Medulla oblongata (tissue), 1 donor: ENCODE measurements at regions not wholly inside any gene's neighbourhood (a gene's known extent, or its start where the extent isn't known, plus 50 kb on each side); places are given as distances from the start of the nearest gene placed in this dataset.
"Not testable (repeated sequence)": the region's sequence is repeated elsewhere in the genome, so short reads cannot be mapped to it uniquely, and the experiment has no call there.

Experiments used
- DNase-seq: peaks from one replicate; pipeline ENCODE4 v3.0.0-alpha.2; 2015; ENCODE audit errors: extremely low spot score

DNA sequence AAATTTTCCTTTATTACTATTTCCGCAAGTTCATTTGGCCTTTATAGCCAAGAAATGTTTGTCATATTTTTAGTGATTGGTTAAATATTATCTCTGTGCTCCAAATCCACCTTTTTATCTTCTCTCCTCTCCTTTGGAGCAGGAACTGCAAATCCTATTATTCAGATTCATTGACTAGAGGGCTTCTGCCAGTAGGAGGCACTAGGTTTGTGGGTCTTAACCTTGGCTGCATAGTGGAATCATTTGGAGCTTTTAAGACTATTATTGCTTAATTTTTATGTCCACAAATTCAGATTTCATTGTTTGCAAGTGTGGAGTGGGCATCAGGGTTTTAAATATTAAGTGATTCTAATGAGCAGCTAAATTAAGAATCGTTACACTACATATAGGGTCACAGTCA, 75.3 kb upstream of the SYT10 start:
- no peak for DNase-seq

- DNase-seq = no peak
Observed at GRCh38 chr12:33519566-33519965, 79.9 kb upstream of the SYT10 start.

DNA sequence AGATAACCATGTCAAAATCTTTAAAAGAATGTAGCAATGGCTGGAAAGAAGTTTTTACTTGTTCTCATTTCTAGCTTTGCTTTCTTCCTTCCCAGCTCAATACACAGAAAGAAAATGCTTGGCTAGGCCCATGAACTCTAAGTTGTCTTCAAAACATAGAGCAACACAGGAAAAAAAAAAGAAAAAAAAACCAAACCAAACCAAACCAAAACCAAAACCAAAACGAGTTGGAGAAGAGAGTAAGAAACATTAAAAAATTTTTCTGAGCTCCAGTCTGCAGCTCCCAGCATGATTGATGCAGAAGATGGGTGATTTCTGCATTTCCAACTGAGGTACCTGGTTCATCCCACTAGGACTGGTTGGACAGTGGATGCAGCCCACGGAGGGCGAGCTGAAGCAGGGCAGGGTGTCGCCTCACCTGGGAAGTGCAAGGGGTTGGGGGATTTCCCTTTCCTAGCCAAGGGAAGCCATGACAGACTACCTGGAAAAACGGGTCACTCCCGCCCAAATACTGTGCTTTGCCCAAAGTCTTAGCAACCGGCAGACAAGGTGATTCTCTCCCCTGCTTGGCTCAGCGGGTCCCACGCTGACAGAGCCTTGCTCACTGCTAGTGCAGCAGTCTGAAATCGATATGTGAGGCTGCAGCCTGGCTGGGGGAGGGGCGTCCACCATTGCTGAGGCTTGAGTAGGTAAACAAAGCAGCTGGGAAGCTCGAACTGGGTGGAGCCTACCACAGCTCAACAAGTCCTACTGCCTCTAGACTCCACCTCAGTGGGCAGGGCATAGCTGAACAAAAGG, 81.1 kb upstream of the SYT10 start:
- DNase-seq = not testable (repeated sequence)

- DNase-seq = no peak
Observed at GRCh38 chr12:33529031-33529430, 89.4 kb upstream of the SYT10 start.

GRCh38 chr12:33529810-33530209, 90.2 kb upstream of the SYT10 start:
- no peak for DNase-seq

DNA sequence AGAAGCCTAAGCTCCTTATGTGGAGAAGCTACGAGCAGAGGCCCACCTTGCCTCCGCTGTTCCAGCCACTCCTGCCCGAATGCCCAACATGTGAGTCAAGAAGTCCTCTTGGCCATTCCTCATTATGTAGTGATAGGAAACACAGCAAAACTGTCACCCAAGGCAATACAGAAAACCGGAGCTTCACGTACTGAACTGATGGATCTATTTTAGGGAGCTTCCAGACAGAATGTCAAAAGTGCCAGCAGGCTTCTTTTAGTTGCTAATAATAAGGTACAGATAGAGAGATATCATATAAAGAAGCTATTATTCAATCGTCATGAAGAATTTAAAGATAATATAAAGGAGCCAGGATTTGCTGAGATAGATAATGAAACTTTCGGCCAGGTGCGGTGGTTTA, 91.6 kb upstream of the SYT10 start:
- no peak for DNase-seq

- no peak for DNase-seq
Observed at GRCh38 chr12:33533527-33533926, 93.9 kb upstream of the SYT10 start.

- DNase-seq = no peak
Observed at GRCh38 chr12:33536431-33536830, 96.8 kb upstream of the SYT10 start.

DNA sequence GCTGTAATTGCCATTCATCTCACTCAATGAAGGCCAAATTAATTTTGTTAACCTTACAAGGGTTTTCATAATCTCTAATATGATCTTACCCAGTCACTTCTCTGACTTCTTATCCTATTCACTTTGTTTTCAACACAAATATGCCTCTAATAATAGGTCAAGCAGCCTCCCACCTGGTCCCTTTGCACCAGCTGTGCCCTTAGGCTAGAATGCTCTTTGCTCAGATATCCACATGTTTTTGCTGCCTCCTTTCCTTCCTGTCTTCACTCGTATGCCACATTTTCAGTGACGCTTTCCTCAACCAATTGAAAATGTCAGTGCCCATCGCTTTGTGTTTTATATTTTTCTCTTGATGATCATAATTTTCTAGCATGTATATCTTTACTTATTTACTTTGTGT, 106.4 kb upstream of the SYT10 start:
- DNase-seq = no peak

DNA sequence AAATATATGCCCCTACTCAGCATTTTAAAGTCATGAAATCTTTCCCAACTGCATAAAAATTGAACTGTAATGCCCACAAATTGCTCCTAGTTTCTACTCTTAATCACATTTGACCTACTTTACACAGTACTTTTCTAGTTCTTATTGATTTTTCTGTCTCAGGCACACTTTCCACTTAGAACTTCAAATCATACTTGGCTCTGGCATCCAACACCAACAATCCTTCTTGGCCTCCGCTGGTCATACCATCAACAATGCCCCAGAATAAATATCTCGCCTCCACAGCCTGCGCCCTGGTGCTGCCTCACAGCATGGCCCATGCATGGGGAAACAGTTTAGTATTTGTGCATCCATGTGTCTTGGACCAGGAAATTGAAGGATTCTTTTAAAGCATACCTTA, 107.5 kb upstream of the SYT10 start:
- no peak for DNase-seq

GRCh38 chr12:33550214-33550613, 110.6 kb upstream of the SYT10 start:
- not testable (repeated sequence) for DNase-seq

DNA sequence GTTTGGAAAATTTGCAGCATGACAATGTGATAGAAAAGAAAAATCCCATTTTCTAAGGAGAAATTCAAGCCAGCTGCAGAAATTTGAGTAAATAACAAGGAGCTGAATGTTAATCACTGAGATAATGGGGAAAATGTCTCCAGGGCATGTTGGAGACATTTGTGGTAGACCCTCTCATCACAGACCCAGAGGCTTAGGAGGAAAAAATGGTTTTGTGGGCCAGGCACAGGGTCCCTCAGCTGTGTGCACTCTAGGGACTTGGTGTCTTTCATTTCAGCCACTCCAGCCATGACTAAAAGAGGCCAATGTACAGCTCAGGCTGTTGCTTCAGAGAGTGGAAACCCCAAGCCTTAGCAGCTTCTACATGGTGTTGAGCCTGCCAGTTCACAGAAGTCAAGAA, 111.4 kb upstream of the SYT10 start:
- DNase-seq = no peak

GRCh38 chr12:33555128-33555527, 115.5 kb upstream of the SYT10 start:
- no peak for DNase-seq

DNA sequence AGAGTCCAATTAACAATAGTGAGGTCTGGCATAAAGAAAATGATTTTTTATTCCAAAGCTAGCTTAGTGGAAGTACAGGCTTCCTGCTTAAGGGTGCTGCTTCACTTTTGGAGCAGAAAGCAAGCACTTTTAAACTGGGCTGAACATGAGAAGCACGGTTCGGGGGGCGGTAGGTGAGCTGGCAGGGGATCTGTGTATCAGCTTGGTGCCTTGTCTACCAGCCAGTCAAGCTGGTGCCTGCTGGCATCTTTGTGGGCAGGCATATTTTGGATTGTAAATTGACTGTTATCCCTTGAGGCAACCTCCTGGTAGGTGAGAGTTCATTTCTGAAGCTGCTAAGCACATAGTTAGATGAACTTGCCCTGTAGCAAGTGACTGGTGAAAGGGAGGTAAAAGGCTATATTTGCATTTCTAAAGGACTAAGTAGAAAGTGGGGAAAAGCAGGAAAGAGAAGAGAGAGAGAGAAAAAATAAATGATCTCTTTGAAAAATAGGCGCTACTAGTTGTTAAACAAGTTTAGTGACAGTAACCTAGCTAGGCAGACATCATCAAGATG, 121.1 kb upstream of the SYT10 start:
- DNase-seq = no peak

DNA sequence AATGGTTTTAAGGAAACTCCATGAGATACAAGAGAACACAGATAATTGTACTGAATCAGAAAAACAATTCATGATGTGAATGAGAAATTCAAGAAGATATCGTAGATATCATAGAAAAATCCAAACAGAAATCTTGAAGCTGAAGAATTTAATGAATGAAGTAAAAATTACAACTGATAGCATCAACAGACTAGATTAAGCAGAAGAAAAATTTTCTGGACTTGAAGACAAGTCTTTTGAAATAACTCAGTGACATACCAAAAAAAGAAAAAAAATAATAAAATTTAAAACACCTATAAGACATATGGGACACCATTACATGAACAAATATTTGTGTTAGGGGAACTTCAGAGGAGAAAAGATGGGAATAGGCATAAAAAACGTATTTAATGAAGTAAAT, 122.8 kb upstream of the SYT10 start:
- DNase-seq = no peak

- DNase-seq = no peak
Observed at GRCh38 chr12:33566403-33566802, 126.8 kb upstream of the SYT10 start.

DNA sequence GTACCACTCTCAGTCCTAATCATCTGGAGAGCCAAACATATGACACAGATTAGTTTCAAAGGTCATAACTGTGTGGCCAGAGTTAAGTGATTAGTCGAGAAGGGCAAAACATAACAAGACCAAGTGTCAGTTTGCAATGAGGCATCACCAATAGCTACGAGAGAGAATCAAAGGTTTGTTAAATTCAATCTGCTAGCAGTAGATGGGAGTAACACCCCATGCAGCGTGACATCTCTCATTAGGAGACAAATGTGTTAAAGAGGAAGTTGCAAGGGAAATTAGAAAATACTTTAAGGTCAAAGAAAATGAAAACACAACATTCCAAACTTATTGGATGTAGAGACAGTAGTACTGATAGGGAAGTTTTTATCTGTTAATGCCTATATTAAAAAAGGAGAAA, 135.7 kb upstream of the SYT10 start:
- DNase-seq = no peak

DNA sequence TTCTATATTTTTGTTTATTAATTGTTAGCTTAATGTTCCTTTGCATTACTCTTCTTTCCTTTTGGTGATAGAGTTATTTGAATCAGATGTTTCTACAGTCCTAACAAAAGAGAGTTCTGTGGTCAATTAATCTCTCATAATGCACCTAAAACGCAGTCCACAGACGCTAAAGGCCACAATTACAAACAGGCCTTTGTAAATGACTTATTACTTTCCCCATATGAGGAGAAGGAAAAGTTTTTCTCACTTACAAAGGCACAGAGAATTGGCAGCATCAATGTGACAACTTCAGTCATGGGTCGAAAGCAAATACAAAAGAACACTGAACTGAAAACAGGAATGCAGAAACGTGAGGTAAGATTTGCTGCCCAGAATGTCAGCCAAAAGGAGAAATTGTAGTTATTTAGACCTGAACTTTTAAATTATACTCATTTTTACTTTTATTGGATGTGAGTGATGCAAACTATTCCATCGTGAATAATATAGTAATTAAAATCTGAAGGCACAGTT, 142.0 kb upstream of the SYT10 start:
- no peak for DNase-seq

DNA sequence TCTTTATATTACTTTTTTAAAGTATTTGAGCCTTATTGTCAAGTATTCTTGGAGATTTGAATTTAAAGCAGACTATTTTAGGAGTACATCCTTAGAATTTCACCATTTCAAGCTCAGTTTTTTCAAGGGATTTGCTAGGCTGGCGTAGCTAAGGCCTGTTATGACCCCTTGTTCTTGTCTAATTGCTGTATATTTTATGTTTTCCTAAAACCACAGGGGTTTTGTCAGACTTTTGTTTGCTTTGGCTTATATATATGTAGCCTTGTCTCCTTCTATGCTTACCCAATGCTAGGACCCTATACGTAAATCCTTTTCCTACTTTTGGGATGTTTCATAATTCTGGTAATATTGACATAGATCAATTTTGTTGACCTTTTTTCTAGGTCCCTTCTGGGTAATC, 147.0 kb upstream of the SYT10 start:
- DNase-seq = no peak

DNA sequence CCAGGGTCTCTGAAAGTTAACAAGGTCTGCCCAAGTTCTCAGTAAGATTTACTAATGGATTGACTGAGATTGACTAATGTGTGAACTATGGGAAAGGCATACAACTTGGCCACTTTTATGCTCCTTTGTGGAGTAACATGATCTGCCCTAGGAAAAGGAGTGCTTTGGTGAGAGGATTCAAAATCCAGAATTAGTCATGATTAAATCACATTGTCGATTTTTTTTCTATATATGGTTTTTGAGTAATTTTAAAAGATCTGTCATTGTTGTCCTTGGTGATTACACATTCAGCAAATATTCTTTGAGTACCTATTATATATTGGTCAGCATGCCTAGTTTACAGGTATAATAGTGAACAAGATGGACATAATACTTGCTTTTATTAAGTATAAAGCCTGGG, 147.7 kb upstream of the SYT10 start:
- DNase-seq = no peak

- no peak for DNase-seq
Observed at GRCh38 chr12:33587784-33588712, 148.4 kb upstream of the SYT10 start.

DNA sequence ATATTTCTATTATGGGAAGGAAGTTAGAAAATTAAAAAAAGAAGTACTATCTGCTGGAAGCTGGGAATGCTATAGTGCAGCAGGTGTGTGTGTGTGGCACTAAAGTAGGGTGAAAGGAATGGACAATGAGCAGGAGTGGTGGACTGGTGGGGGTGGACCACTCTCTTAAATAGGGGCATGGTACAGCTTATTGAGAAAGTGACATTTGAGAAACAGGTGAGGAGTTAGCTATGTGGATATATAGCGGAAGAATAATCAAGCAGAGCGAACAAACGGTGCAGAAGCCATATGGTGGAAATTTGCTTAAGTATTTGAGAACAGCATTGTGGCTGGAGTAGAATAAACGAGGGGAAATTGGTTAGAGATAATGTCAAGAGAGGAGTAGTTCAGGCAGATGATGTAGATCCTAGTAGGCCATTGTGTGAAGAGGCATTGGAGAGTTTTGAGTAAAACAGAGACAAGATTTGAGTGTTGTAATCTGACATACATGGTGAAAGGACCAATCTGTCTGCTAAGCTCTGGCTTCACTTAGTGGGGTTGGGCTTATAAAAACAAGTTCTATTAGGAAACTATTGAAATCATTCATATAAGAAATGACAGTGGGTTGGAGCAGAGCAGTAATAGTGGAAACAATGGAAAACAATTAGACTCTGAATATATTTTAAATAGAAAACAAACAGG, 149.2 kb upstream of the SYT10 start:
- DNase-seq = no peak
